GM19452 (cell line): ENCODE measurements at regions not wholly inside any gene's neighbourhood (a gene's known extent, or its start where the extent isn't known, plus 50 kb on each side); places are given as distances from the start of the nearest gene placed in this dataset.
"Not testable (repeated sequence)": the region's sequence is repeated elsewhere in the genome, so short reads cannot be mapped to it uniquely, and the experiment has no call there.

ENCODE experiments used
- ATAC-seq: cut with Tn5 transposase; IDR thresholded peaks from one replicate; pipeline ENCODE4 v1.9.1; 2021; ENCODE audit not compliant: unreplicated experiment

DNA sequence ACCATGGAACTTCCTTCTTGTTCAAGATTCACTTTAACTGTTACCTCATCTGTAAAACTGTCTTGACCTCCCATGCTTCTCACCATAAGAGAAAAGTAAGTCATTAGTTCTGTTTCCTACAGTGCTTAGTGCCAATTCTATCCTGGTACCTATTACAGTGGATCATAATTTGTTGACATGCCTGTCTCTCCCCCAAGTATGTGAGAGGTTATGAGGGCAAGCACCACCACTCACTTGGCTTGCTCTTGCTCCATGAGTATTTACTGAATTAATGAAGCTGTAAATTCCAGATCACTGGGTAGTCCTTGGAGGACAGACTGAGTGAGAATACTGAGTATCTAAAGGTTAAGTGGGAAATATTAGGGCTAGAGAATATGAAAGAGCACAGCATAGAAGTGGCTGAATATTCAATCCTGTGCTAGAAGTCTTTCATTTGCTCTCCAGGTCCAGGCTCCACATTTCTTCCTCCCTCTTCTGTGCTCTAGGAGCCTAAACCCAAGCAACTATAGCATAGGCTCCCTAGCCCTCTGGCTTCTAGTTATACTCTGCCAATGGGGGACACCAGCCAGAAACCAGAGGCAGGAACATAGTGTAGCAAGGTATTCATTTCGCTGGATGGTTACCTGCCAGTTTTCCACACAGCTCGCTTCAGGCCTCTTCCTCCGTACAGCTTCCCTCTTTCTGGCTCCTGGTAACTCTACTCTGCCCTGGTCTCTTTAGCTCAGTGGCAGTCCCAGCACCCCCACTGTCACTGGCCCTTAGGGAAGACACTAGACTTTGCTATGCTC, 118.2 kb upstream of the SLC5A12 start:
- ATAC-seq = no peak

DNA sequence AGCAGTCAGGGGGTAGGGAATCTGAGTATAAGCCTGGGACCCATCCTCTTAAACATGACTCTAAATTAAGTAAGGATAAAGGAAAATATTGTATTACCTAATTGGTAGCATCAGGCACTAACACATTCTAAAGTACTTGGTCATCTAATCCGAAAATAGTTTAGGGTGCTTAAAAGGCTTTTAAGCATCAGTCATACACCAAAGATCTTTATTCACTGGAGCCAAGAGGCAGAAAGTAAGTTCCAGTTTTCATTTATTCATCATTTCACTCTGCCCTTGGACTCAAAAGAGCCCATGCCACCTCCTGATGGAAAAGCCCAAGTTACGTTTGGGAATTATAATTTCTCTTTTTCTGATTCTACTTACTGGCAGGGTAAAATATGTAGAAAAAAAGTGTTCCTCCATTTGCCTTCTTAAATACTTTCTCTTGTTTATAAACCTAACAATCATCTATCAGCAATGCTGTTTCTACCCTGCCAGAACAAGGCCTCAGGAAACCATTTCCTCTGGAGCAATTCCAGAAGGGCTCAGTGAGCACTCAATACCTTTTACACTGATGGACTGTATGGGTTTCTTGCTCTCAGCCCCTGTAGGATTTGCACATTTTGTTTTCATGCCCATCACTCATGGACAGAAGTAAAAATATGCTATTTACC, 120.1 kb upstream of the SLC5A12 start:
- no peak for ATAC-seq

DNA sequence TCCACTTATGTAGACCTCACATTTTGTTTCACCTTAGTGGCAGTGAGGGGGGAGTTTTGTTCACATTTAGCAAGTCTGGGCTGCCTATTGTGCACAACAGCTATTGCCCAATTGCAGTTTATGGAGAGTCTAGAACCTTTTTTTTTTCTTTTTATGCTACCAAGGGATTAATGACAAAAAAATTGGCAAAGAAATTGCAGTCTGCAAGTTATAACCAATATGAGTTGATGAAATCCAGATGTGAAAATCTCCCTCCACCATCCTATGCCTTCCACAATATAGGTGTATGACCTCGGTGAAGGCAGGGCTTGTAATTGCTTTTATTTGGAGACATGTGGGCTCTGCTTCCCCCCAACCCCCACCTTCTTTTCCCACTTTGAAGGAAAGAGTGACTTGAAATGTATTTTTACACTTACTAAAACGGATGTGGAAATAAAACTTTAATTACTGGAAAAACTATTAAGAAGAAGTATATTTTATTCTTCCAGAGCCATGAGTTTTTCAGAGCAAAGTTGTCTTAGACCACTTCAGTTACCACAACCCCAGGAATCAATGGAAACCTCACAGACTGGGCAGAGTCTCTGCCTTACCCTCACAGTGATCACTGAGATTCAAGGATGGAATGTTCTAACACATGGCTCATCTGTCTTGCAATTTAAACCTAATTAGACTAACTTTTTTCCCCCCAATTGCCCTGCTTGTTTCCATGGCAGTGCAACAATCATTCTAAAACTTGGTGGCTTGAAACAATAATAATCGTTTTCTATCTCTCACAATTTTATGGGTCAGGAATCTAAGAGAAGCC, 120.8 kb upstream of the SLC5A12 start:
- no peak for ATAC-seq

DNA sequence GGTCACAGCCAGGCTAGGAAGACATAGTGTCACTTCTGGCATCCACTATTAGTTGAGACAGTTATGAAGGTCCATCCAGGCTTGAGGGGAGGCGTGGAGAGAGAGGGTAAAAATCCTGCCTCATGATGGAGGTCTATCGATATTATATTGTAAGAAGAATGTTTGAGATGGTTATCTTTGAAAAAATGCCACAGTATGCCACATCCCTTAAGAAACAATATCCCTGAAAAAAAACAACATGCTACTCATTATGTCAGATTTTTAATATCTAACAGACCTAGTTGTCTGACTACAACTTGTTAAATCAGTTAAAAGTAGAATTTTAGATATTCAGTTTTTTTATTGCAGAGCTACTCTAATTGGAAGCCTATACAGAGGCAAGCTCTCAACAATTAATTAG, 121.7 kb upstream of the SLC5A12 start:
- ATAC-seq = no peak

DNA sequence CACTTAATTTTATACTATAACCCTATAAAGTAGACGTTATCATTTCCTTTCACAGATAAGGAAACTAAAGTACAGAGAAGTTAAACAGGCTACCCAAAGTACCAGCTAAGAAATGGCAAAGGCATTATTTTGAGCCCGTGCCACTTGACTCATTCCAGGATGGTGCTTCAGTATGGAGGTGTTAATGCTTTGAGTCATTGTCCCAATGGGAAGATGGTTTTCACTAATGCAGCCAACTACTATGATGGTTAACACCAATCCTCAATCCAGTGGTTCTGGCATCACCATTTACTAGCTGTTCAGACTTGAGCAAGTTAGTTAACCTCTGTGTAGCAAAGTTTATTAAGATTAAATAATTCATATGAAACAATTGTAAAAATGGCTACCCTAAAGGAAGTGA, 123.1 kb upstream of the SLC5A12 start:
- ATAC-seq = no peak

DNA sequence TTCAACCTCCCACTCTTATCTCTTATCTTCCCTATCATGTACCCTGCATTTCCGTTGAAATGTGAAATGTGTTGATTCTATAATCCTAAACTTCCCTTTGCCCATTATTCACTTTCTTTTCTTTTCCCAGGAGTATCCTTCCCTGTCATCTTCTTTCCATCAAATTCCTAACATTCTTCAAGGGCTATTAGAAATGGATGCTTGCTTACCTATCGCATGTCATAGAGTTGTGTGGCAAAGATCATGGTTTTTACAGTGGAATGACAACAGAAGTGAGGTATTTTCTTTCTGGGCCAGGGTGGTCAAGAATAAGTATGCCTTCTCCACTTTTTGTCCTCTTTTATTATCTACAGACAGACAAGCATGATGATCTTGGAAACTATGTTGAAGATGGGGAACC, 124.4 kb upstream of the SLC5A12 start:
- ATAC-seq = no peak

DNA sequence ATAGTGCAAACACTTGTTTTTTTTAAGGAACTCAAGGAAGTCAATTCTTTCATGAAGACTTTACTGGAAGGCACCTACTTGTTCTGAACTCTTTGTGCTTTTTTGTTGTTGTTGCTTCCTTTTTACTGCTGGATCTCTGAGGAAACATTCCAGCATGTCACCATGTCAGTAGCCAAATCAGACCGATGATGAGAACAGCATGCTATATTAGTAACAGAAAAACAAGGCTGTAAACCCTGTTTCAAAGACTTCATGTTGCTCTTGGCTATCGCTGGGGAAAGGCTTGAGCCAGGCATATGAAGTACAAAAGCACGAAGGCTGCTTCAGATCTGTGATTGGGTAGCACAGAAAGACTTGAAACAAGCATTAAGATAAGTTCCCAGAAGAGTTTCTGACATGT, 125.6 kb upstream of the SLC5A12 start:
- ATAC-seq = no peak

DNA sequence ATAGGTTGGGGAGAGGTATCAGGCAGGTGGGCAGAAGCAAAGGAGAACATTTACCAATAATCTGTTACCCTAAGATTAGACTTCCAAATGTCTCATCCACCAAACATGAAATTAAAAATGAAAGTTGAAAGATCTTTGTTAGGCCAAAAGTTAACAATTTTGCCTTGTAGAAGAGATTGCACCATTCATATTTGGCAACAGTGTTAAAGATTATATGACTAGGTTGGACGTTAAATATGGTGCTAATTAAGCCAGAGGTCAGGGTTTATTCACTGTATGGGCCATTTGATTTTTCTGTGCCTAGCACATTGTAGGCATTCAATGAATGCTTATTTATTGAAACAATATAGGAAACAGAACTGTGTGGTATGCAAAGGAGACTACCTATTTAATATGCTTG, 126.1 kb upstream of the SLC5A12 start:
- ATAC-seq = no peak

DNA sequence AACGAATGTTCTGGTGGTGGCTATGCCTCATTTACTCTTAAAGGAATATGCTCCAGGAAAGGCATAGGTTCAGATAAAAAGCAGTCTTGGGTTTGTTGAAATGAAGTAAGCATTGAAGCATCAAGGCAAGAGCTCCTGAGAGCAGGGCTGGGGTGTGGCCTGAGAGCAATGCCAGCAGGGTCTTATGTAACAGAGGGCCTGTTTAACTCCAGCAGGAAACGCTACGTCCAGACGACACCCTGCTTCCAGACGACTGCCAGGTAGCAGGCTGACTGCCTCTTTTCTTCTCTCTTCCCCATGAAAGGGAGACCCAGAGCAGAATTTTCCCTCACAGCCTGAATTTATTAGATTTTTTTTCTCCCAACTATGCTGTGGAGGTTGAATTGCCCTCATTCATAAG, 127.2 kb upstream of the SLC5A12 start:
- no peak for ATAC-seq

DNA sequence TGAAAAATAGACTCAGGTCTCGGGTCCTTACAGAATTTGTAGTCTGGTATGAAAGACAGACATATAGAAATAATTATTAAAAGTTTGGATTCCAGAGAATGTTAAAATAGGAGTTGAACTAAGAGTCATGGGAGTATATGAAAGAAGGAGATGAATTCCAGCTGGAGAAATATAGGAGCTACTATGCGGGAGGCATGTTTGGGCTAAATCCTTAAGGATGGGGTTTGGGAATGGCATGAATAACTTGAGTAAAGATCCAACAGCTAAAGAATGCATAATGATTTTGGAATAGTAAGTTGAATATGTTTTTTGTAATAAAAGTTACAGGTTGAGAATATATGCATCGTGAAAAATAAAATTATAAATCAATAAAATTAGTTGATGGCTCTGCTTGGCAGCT, 129.4 kb upstream of the SLC5A12 start:
- ATAC-seq = no peak

DNA sequence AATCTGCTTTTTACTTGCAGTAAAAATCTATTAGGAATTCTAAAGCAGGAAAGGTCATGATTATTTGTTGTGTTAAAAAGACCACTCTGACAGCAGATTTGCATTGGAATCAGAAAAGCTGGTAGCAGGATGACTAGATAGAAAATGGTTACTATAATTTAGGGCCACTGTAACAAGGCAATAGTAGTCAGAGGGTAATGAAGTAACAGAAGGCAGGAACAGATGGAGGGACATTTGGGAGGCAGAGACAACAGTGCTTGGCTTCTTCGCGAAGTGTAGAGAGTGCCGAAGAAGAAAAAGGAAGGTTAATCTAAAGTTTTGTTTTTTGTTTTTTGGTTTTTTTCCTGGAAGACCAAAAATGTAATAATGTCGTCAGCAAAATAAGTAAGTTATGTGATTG, 129.8 kb upstream of the SLC5A12 start:
- ATAC-seq = no peak

DNA sequence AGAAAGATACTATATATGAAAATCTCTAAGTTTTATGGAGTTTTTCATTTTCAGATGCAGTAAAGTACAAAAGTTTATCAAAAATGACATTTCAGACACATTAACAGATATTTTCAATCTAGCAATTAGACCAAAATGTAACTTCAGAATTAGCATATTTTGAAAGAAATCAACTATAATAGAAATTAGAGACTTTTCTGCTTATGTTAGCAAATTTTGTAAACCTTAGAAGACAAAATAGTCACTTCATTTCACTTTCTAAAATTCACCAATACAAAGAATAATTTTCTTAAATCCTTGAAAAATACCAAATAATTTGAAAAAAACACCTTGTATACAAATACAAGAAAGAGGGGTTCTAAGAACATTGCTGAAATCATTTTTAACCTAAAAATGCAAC, 135.8 kb upstream of the FIBIN start:
- ATAC-seq = no peak

DNA sequence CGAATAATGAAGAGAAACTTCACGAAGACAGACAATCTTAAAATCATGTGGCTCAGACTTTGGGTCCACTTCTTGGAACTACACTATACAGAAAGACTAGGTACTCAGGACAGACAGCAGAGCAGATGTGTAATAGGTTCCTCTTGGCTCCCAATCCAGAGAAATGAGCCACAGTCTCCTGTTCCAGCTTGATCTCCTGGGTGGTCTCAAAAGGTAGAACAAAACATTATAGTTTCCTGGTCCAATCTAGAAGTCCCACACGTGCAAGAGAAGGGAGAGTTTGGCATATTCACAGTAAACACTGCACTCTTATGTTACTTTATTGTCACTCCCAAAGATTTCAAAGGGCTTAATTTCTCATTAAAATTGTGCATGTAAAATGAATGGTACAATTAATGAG, 134.5 kb upstream of the FIBIN start:
- no peak for ATAC-seq

DNA sequence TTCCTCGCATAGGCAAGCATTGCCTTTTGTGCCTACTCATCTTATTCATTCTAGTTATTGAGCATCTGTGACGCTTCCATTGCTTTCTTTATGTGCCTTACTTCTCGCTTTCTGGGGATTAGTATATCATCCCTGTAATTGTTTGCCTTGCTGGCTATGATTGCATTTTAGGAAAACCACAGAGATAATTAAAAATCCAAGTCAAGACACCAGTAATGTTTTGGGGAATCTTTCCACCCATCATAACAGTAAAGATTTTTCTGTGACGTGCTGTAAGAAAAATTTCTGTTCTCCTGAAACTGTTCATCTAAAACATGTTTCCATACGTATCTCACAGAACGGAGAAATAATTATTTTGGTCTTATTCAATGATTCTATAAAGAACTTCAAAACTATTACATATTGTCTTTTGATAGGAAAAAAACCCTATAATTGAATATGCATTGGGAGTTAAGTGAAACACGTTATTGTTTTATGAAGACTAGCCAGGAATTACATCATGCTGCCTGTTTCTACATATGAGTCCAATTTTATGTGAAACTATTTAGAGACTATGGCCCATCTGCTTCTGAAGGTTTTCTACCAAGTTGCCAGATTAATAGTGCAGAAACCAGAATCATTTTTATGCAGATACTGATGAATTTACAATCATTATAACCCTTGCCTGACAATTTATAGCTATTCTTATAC, 133.7 kb upstream of the FIBIN start:
- no peak for ATAC-seq

DNA sequence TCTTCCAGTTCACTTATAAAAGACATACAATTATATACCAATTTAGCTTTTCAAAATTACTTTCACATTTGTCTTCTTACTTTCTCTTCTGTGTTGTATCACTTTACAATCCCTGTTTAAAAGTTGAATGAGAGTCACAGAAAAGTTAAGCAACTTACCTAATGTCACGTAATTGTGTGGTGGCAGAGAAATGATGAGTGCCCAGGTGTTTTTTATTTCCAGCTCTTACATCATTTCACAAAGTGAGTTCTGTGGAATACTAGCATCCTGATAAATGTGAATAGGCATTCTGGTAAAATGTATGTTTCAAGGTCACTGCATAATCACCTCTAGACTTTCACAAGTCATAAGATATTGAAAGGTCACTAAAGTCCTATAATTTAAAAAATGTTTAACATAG, 133.0 kb upstream of the FIBIN start:
- no peak for ATAC-seq

DNA sequence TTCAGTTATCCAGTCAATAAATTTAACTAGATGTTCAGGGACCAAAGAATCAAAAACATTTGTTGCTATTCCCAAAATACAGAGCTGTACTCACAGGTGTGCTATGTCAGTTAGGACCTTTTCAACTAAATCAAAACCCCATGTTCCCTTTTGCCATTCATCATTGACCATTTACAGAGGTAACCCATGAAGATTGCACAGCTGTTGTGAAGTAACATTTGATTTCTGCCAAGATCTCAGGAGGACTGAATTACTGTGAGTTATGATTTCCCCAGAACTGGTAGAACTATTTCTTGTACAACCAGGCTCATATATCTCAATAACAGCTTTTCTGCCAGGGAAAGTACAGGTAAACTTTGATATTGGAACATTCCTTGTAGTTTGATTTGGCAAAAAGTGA, 131.1 kb upstream of the FIBIN start:
- no peak for ATAC-seq

DNA sequence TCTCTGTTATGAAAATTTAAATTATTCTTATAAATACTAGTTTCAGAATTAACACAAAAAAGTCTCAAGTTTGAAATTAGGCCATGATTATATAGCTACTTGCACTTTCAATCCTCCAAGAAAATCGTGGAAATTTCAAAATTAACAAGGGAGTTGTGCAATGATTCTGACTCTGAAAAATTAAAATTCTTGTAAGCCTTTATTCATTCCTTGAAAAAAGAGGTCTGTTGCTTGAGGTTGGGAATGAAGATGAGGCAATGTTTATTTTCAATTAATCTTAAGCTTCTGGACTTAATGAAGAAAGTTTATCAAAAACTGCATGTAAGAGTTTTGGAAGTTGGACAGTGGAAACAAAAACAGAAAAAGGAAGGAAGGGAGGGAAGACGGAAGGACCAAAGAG, 128.2 kb upstream of the FIBIN start:
- ATAC-seq = no peak

DNA sequence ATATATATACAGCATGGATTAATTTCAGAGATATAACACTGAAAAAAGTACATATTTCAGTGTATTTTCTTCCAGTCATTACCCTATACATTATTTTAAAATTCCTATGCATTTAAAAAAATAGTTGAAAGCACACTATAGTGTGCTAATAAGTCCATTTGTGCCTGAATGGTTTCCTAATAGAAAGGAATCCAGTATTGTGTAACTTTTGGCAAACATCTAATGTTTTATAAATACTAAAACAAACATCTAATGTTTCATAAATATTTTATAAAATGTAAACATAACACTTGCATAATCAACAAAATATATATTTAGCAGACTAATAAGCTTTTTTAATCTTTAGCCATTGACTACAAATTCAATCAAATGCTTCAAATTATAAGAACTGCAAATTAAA, 126.6 kb upstream of the FIBIN start:
- no peak for ATAC-seq

DNA sequence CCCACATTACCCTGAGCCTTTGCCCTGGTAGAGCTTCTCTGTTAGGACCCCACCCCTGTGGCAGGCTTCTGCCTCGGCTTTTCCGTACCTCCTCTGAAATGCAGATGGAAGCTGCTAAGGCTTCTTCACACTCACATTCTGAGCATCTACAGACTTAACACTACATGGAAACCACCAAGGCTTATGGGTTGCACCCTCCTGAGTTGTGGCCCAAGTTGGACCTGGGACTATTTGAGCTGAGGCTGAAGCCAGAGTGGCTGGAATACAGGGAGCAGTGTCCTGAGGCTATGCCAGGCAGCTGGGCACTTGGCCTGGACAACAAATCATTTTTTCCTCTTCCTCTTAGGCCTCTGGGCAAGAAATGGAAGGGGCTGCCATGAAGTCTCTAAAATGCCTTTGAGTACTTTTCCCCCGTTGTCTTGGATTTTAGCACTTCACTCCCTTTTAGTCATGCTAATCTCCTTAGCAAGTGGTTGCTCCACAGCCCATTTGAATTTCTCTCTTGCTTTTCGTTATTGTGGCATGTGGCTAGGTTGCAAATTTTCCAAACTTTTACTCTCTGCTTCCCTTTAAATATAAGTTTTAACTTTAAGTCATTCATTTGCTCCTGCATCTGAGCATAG, 114.8 kb upstream of the FIBIN start:
- ATAC-seq = no peak

DNA sequence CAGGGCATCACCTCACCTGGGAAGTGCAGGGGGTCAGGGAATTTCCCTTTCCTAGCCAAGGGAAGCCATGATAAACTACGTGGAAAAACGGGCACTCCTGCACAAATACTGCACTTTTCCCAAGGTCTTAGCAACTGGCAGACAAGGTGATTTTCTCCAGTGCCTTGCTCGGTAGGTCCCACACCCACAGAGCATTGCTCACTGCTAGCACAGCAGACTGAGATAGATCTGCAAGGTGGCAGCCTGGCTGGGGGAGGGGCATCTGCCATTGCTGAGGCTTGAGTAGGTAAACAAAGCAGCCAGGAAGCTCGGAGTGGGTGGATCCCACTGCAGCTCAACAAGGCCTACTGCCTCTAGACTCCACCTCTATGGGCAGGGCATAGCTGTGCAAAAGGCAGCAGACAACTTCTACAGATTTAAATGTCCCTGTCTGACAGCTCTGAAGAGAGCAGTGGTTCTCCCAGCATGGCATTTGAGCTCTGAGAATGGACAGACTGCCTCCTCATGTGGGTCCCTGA, 111.5 kb upstream of the FIBIN start:
- ATAC-seq = not testable (repeated sequence)

DNA sequence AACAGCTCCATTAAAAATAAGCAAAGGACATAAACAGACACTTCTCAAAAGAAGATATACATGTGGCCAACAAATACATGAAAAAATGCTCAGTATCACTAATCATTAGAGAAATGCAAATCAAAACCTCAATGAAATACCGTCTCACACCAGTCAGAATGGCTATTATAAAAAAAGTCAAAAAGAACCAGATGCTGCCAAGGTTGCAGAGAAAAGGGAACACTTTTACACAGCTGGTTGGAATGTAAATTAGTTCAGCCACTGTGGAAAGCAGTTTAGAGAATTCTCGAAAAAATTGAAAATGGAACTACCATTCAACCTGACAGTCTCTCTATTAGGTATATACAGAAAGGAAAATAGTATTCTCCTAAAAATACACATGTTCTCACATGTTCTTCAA, 102.4 kb upstream of the FIBIN start:
- no peak for ATAC-seq
